Activated naive CD4-positive, alpha-beta T cell treated with anti-CD3 and anti-CD28 coated beads, Interleukin-2, amount 50 U/mL, for 16 hours (primary cell): ENCODE measurements at regions not wholly inside any gene's neighbourhood (a gene's known extent, or its start where the extent isn't known, plus 50 kb on each side); places are given as distances from the start of the nearest gene placed in this dataset.
"Not testable (repeated sequence)": the region's sequence is repeated elsewhere in the genome, so short reads cannot be mapped to it uniquely, and the experiment has no call there.

Source experiments
- DNase-seq: peaks from one replicate; pipeline ENCODE4 v3.0.0-alpha.2; 2020

- DNase-seq: no peak
Observed at GRCh38 chr18:21928925-21929324, 188.3 kb downstream of the MIB1 start.

- no peak for DNase-seq
Observed at GRCh38 chr18:21930177-21930576, 189.6 kb downstream of the MIB1 start.

DNA sequence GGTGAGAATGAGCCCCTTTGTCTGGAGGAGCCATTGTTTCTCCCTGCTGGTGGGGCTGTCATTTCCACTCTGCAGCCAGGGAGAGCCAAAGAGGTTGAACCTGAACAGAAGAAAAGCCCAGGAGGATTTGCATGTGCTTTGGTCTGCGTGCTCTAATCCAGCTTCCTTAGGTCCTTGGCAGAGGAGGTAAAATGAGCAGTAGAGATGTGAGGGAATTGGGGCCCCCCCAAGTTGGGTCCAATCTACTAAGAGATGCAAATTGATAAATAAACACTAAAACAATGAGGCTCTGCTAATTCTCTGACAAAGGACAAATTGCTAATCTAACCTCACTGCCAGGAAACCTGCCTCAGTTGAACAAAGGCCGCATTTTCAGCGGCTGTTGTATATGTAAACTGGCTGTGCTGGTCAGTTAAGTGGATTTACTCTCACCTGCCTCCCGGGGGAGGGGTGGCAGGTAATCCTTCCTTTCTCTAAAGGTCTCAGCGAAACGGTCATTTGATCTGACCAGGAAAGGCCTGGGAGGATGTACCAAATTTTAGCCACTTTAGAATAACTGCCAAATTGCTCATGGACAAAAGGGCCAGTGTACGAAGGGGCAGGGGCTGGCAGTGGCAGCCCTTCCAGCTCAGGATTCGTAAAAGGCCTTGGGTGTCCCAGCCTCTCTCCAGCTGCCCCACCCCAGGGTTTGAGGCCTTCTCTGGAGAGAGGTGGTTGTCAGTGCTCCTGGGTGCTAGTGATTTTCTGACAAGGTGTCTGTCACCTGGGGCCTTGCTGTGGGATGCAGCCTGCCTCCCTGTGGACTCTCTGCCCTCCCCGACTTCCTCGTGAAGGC is 193.6 kb downstream of the MIB1 start:
- DNase-seq: no peak

- DNase-seq: no peak
Observed at GRCh38 chr18:21934766-21935015, 194.1 kb downstream of the MIB1 start.

- DNase-seq: no peak
Observed at GRCh38 chr18:21943456-21943855, 202.9 kb downstream of the MIB1 start.

DNA sequence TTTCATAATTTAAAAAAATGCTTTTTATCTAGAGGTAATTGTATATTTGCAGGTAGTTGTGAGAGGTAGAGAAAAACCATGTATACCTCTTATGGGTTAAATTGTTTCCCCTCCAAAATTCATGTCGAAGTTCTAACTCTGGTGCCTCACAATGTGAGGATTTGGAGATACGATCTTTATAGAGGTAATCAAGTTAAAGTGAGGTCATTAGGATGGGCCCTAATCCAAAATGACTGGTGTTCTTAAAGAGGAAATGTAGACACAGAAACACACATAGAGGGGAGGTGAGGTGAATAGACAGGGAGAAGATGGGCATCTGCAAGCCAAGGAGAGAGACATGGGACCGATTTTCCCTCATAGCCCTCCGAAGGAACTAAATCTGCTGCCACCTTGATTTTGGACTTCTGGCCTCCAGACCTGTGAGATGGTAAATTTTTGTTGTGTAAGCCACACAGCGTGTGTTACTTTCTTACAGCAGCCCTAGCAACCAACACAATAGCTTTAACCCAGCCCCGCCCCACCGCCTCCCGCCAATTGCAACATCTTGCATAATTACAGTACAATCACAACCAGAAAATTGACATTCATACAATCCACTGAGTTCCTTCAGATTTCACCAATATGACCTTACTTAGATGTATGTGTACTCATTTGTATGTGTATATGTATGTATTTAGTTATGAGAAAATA is 208.9 kb downstream of the MIB1 start:
- DNase-seq: no peak

GRCh38 chr18:21955757-21956652 is 213.4 kb upstream of the GATA6 start:
- DNase-seq: peak; percentile 76

- no peak for DNase-seq
Observed at GRCh38 chr18:21958263-21958662, 211.1 kb upstream of the GATA6 start.

DNA sequence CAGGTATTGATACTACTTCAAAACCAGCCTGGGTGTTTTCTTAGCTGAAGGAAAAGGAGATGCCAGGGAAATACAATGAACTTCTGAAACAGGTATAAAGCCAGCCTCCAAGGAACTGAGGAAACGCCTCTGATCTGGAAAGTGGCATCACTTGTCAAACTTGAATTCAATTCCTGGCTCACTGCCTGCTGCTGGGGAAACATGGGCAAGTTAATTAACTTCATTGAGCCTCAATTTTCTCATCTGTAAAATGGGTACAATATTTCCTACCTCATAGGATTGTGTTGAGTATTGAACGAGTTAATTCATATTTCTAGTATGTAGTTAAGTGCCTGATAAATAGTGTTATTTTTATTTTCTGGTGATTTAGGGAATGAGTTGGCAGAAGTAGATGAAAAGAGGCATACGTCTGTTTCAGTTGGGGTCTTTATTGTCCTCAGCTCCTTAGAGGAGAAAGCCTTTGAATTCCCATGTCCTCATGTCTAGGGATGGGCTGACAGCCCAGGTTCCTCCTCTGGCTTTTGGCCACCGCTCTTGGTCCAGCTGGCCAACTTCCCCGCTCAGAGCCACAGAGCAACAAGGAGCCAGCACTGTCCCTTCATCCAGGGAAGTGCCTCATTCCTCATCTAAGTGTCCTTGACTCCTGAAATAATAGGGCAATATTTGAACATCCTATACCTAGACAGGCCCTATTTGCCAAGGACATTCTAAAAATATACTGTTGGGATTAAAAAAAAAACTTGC is 210.5 kb upstream of the GATA6 start:
- DNase-seq: no peak

GRCh38 chr18:21960189-21960588 is 209.2 kb upstream of the GATA6 start:
- no peak for DNase-seq

DNA sequence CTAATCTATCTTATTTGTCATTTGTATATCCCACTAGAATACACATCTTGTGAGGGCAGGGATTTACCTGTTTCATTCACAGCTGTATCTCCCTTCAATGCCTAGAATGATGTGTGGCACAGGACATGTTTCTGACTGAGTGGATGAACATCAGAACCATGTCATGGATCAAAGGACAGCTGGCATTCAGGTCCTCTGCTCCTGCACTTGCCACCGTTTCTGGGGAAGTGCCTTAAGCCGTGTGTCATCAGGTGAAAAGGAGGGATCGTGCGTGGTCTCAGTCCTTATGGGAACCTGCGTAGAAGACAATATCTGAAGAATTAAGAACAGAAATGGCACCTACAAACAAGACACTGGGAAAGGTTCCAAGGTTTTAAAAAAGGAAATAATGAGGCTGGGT is 206.1 kb upstream of the GATA6 start:
- DNase-seq: no peak

DNA sequence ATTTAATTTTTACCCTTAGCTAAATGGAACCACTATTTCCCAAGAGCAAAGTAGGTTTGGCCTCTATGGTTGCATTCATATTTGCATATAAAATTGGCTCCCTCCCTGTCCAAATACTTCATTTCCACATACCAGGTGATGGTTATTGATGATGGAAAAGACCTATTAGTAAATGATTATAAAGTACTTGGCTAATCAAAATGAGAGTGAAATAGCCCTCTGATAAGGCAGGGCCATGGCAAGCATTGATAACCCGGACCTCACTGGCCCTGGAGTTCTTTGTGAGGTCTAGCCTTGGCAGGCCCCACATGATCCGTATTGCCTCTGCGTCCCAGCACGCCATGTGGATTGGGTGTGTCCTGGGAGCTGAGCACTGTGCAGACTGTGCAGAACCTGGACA is 201.1 kb upstream of the GATA6 start:
- no peak for DNase-seq

DNA sequence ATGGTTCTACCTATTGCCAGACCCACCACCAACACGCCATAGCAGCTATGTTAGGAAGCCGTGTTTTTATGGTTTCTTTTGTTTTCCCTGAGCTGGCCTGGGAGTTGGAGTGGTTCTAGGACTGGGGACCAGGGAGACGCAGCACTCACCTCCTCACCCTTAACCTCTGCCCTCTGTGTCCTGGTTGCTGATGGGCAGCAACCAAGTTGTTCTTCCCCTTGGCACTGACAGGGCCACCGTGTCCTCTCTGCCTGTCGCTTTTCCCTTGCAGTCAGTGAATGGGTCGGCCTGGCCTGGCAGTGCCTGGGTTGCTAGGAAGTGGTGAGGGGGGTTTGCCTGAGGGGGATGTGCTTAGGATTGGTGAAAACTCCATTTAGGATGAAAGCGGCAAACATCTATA is 197.1 kb upstream of the GATA6 start:
- DNase-seq: no peak

GRCh38 chr18:21975954-21976353 is 193.4 kb upstream of the GATA6 start:
- not testable (repeated sequence) for DNase-seq

GRCh38 chr18:21978546-21979170 is 190.7 kb upstream of the GATA6 start:
- DNase-seq: no peak

GRCh38 chr18:21979171-21979560 is 190.2 kb upstream of the GATA6 start:
- no peak for DNase-seq

GRCh38 chr18:21979759-21980158 is 189.6 kb upstream of the GATA6 start:
- no peak for DNase-seq

DNA sequence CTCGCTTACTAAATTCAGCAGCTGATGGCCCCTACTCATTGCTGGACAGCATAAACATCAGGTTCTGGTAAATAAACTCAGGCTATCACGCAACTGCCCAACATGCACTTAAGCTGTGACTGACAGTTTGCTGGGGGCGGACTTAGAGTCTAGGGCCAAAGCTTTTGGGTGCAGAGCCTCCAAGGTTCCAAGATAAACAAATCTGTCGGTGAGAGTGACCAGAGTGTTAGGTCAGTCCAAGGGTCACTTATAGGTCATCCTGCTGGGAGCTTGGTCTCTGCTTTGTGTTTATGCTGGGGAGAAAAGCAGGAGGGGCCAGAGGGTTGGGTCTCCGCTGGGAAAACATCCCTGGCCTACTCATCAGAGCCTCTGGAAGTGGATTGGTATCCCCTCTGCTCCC is 188.6 kb upstream of the GATA6 start:
- DNase-seq: no peak

DNA sequence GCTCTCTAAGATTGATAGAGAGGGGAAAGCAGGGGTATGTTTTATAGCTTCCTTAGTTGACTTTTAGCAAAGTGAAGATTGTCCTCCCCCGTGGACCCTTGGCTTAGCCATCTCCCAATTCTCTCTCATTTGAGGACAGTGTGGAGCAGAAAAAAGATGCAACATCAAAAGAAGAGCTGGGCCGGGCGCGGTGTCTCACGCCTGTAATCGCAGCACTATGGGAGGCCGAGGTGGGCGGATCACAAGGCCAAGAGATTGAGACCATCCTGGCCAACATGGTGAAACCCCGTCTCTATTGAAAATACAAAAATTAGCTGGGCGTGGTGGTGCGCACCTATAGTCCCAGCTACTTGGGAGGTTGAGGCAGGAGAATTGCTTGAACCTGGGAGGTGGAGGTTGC is 187.9 kb upstream of the GATA6 start:
- DNase-seq: not testable (repeated sequence)

DNA sequence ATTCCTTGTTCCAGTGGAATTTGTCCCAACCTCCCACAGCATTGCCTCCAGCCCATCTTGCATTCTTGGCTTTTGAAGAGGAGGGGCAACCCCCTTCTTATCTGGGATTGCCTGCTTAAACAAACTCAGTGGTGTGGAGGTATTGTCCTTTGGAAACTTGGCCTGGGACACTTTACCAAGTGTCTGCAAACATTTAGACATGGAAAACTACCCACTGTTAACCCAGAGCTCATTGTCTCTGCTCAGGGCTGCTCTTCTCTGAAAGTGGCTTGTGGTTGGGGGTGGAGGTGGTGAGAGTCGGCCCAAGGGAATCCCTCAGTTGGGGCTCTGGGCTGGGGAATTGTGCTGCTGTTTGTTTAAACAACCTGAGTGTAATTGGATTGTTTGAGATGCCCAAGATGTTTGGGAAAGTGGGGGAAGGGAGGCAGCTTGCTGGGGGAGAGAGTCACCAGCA is 178.3 kb upstream of the GATA6 start:
- DNase-seq: no peak

DNA sequence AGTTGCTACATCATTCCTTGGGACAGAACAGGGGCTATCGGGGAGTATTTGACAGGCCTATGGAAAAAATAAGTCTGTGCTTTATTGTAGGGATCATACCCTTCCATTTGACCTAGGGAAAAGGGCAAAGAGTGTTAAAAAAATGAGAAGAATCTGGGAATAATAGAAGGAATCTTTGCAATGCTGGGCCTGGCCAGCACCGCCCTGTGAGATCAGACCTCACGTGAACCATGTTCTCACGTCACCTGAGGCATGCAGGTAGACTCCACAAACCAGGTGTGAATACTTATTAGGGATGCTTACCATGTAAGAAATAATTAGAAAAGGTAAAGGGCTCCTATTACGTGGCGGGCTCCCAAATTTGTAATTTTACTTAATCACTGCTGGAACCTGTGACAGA is 177.5 kb upstream of the GATA6 start:
- DNase-seq: no peak

DNA sequence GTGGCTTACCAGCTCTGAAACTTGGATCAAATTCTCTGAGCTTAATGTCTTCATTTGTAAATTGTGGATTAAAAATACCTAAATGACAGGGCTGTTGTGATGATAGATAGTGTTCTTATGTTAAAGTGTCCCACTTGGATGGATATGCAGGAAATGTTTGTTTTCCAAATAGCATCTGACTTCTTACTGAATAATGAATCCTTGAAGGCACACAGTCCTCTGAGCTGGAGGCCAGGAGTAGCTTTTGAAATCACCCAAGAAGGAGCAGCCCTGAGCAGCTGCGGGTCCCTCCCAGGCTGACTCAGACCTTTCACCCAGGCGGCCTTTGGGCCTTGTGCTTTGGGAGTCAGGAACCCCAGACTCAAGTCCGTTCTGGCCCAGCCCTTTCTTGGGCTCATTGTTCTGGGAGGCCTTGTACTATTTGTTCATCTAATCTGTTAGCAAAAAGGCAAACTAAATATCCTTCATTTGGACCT is 173.0 kb upstream of the GATA6 start:
- no peak for DNase-seq
